ENCODE measurements at regions not wholly inside any gene's neighbourhood (a gene's known extent, or its start where the extent isn't known, plus 50 kb on each side); places are given as distances from the start of the nearest gene placed in this dataset.

DNA sequence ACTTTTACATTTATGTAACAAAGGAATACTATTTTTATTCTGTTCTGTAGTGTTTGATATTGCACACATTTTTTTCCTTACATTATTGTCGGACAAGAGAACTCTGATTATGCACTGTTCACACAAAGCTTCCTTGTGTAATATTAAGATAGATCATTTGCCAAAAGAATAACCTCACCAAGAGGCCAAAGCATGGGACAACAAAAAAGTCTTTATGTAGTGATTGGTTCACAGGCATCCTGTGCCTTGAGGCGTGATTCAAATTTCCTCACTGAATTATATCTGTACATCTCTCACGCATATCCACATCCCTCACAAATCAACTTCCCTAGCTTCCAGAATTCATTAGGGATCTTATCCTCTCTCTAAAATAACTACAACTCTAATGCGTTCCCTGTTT is 642.7 kb downstream of the NR4A2 start:
- no peaks in the 10 kb centered on the region for H3K27me3 ChIP-seq (ENCODE audit: control insufficient read depth in 2 of 2, insufficient read depth in 2 of 2, low read length in 2 of 2)
- H4K20me1 ChIP-seq (replicated peaks; ENCODE audit: control insufficient read depth, extremely low read depth, insufficient read depth, low read length), result no peaks in the 10 kb centered on the region
- ChIA-PET POLR2A (no interaction called here), CTCF (interaction anchor here (1.4 kb wide), 1 partner anchor 25 kb away, joined by 6 read pairs; no protein-coding TSS in a partner anchor)
- dilution Hi-C loops (cut with MboI; ENCODE audit: extremely low pct_ligation_motif_present, low sequenced_read_pairs), result no loop called here
- H3K9me1 ChIP-seq (replicated peaks; ENCODE audit: control insufficient read depth, extremely low read depth, insufficient read depth, low read length), result no peaks in the 10 kb centered on the region
- FAIRE-seq (no peak), DNase-seq (ENCODE audit: low read depth, low spot score) (no peak)
- H3K79me2 ChIP-seq (ENCODE audit: control insufficient read depth, insufficient read depth, low read length), result no peaks in the 10 kb centered on the region
- H3K4me2 ChIP-seq (ENCODE audit: insufficient read depth, low read length), result no peak overlapping the region
- H3K27ac ChIP-seq (ENCODE audit: insufficient read depth, low read depth, low read length), result no peak overlapping the region
- H2AFZ ChIP-seq (ENCODE audit: low read depth, low read length), result no peak overlapping the region
- no peaks in the 10 kb centered on the region for H3K4me1 ChIP-seq (ENCODE audit: control insufficient read depth, extremely low read depth, insufficient read depth, low read length)
- intact Hi-C loops (cut with micrococcal nuclease), result no loop called here
- no peak overlapping the region for H3K4me3 ChIP-seq (replicated peaks in 1 of 3; ENCODE audit: insufficient read depth in 1 of 3, low read depth in 1 of 3, low read length in 3 of 3)
- H3K9ac ChIP-seq (replicated peaks; ENCODE audit: extremely low read depth, insufficient read depth, low read length), result no peak overlapping the region
- H3K9me3 ChIP-seq (replicated peaks; ENCODE audit: control insufficient read depth, insufficient read depth, low read length), result no peaks in the 10 kb centered on the region
- no peaks in the 10 kb centered on the region for H3K36me3 ChIP-seq (ENCODE audit: control insufficient read depth in 2 of 2, extremely low read depth in 1 of 2, insufficient read depth in 2 of 2, low read length in 2 of 2)
- TF ChIP-seq MYC (IDR thresholded peaks at IDR 0.05; ENCODE audit: low read depth, low read length) (no peak), JUN (IDR thresholded peaks at IDR 0.05; ENCODE audit: borderline replicate concordance, insufficient read depth, insufficient read length, low read depth) (no peak), FOS (IDR thresholded peaks at IDR 0.05; ENCODE audit: borderline replicate concordance, insufficient read depth, low read length) (no peak), POLR2A (IDR thresholded peaks at IDR 0.05; ENCODE audit: low read depth, low read length) (no peak), GATA2 (IDR thresholded peaks at IDR 0.05; ENCODE audit: insufficient read depth, insufficient read length, low read depth, low read length) (no peak), POLR2AphosphoS5 (IDR thresholded peaks at IDR 0.05; ENCODE audit: insufficient read depth, low read depth, low read length) (no peak), EZH2 (IDR thresholded peaks at IDR 0.05; ENCODE audit: borderline replicate concordance, low read depth, low read length, severe bottlenecking) (no peak)
- TF ChIP-seq, protein P1, sequence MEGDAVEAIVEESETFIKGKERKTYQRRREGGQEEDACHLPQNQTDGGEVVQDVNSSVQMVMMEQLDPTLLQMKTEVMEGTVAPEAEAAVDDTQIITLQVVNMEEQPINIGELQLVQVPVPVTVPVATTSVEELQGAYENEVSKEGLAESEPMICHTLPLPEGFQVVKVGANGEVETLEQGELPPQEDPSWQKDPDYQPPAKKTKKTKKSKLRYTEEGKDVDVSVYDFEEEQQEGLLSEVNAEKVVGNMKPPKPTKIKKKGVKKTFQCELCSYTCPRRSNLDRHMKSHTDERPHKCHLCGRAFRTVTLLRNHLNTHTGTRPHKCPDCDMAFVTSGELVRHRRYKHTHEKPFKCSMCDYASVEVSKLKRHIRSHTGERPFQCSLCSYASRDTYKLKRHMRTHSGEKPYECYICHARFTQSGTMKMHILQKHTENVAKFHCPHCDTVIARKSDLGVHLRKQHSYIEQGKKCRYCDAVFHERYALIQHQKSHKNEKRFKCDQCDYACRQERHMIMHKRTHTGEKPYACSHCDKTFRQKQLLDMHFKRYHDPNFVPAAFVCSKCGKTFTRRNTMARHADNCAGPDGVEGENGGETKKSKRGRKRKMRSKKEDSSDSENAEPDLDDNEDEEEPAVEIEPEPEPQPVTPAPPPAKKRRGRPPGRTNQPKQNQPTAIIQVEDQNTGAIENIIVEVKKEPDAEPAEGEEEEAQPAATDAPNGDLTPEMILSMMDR (IDR thresholded peaks at IDR 0.05; ENCODE audit: extremely low read depth in 1 of 2, insufficient read depth in 1 of 2, low read depth in 1 of 2, low read length in 2 of 2), result no peak
- TF ChIP-seq, protein P2, sequence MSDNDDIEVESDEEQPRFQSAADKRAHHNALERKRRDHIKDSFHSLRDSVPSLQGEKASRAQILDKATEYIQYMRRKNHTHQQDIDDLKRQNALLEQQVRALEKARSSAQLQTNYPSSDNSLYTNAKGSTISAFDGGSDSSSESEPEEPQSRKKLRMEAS (IDR thresholded peaks at IDR 0.05; ENCODE audit: insufficient read depth, insufficient read length), result no peak
- BruUV-seq (replicated peaks), result no TSS peak
